SJCRH30 (cell line): ENCODE measurements at regions not wholly inside any gene's neighbourhood (a gene's known extent, or its start where the extent isn't known, plus 50 kb on each side); places are given as distances from the start of the nearest gene placed in this dataset.

Experiments used
- DNase-seq, 2 experiments: peaks; one replicate each; pipeline ENCODE4 v3.0.0-alpha.2; 2015 to 2020
- H3K27ac ChIP-seq: fragments of 250-450 bp; sonication (Bioruptor Pico); 2 replicates; pipeline ENCODE4 v1.5.1; 2020; ENCODE audit warnings: mild to moderate bottlenecking, moderate library complexity
- H3K27me3 ChIP-seq: fragments of 250-450 bp; sonication (Bioruptor Pico); 2 replicates; pipeline ENCODE4 v1.5.1; 2020; ENCODE audit warnings: mild to moderate bottlenecking, moderate library complexity
- H3K36me3 ChIP-seq: fragments of 250-450 bp; sonication (Bioruptor Pico); 2 replicates; pipeline ENCODE4 v1.5.1; 2020; ENCODE audit warnings: mild to moderate bottlenecking, moderate library complexity
- H3K4me1 ChIP-seq: fragments of 250-450 bp; sonication (Bioruptor Pico); 2 replicates; pipeline ENCODE4 v1.5.1; 2020; ENCODE audit warnings: mild to moderate bottlenecking, moderate library complexity
- H3K4me3 ChIP-seq: fragments of 250-450 bp; sonication (Bioruptor Pico); 2 replicates; pipeline ENCODE4 v1.5.1; 2020; ENCODE audit warnings: mild to moderate bottlenecking, moderate library complexity
- H3K9me3 ChIP-seq: fragments of 250-450 bp; sonication (Bioruptor Pico); replicated peaks from 2 replicates; pipeline ENCODE4 v1.5.1; 2020; ENCODE audit warnings: mild to moderate bottlenecking, moderate library complexity

- no peaks in the 10 kb centered on the region for H3K36me3 ChIP-seq
- no peak overlapping the region for H3K27ac ChIP-seq
These were observed 272.7 kb upstream of the PMFBP1 start for GRCh38 chr16:72444696-72445095.

GRCh38 chr16:72443809-72444208 lies 271.9 kb upstream of the PMFBP1 start:
- H3K36me3 ChIP-seq, result no peaks in the 10 kb centered on the region
- DNase-seq, result no peak
- H3K9me3 ChIP-seq, result no peaks in the 10 kb centered on the region
- H3K4me1 ChIP-seq, result no peaks in the 10 kb centered on the region
- H3K27ac ChIP-seq, result no peak overlapping the region
- H3K27me3 ChIP-seq, result no peaks in the 10 kb centered on the region
- no peak overlapping the region for H3K4me3 ChIP-seq

More at GRCh38 chr16:72444696-72445095, 272.7 kb upstream of the PMFBP1 start:
- Histone ChIP-seq H3K4me1 (no peaks in the 10 kb centered on the region), H3K4me3 (no peak overlapping the region), H3K9me3 (no peaks in the 10 kb centered on the region), H3K27me3 (no peaks in the 10 kb centered on the region)
- DNase-seq, result no peak

GRCh38 chr16:72442385-72443158 lies 270.6 kb upstream of the PMFBP1 start:
- H3K4me3 ChIP-seq, result no peak overlapping the region
- DNase-seq, result no peak
- no peaks in the 10 kb centered on the region for H3K9me3 ChIP-seq
- H3K27ac ChIP-seq, result no peak overlapping the region
- no peaks in the 10 kb centered on the region for H3K36me3 ChIP-seq
- no peaks in the 10 kb centered on the region for H3K4me1 ChIP-seq
- H3K27me3 ChIP-seq, result no peaks in the 10 kb centered on the region

- DNase-seq, result no peak
- no peak overlapping the region for H3K4me3 ChIP-seq
These were observed 265.9 kb upstream of the PMFBP1 start for GRCh38 chr16:72437891-72438290.

GRCh38 chr16:72434159-72434558 lies 262.2 kb upstream of the PMFBP1 start:
- no peaks in the 10 kb centered on the region for H3K36me3 ChIP-seq
- DNase-seq, result peak in 1 of 2 experiments; percentile 12
- no peaks in the 10 kb centered on the region for H3K4me1 ChIP-seq
- H3K27me3 ChIP-seq, result no peaks in the 10 kb centered on the region
- H3K4me3 ChIP-seq, result no peak overlapping the region
- H3K9me3 ChIP-seq, result no peaks in the 10 kb centered on the region
- no peak overlapping the region for H3K27ac ChIP-seq

More at GRCh38 chr16:72437891-72438290, 265.9 kb upstream of the PMFBP1 start:
- Histone ChIP-seq H3K27ac (no peak overlapping the region), H3K4me1 (no peaks in the 10 kb centered on the region), H3K9me3 (no peaks in the 10 kb centered on the region), H3K36me3 (no peaks in the 10 kb centered on the region), H3K27me3 (no peaks in the 10 kb centered on the region)

GRCh38 chr16:72430121-72430520 lies 258.2 kb upstream of the PMFBP1 start:
- Histone ChIP-seq H3K4me3 (no peak overlapping the region), H3K36me3 (no peaks in the 10 kb centered on the region), H3K27me3 (no peaks in the 10 kb centered on the region), H3K9me3 (no peaks in the 10 kb centered on the region), H3K27ac (no peak overlapping the region), H3K4me1 (no peaks in the 10 kb centered on the region)
- no peak for DNase-seq

GRCh38 chr16:72429671-72430081 lies 257.7 kb upstream of the PMFBP1 start:
- Histone ChIP-seq H3K4me1 (no peaks in the 10 kb centered on the region), H3K4me3 (no peak overlapping the region), H3K9me3 (no peaks in the 10 kb centered on the region), H3K27ac (no peak overlapping the region), H3K36me3 (no peaks in the 10 kb centered on the region), H3K27me3 (no peaks in the 10 kb centered on the region)
- DNase-seq, result no peak

GRCh38 chr16:72428681-72429376 lies 256.9 kb upstream of the PMFBP1 start:
- Histone ChIP-seq H3K27me3 (no peaks in the 10 kb centered on the region), H3K4me3 (no peak overlapping the region), H3K4me1 (no peaks in the 10 kb centered on the region), H3K27ac (no peak overlapping the region), H3K9me3 (no peaks in the 10 kb centered on the region), H3K36me3 (no peaks in the 10 kb centered on the region)
- no peak for DNase-seq

GRCh38 chr16:72427783-72428331 lies 255.9 kb upstream of the PMFBP1 start:
- Histone ChIP-seq H3K4me3 (no peak overlapping the region), H3K4me1 (no peaks in the 10 kb centered on the region), H3K27ac (no peak overlapping the region), H3K9me3 (no peaks in the 10 kb centered on the region), H3K27me3 (no peaks in the 10 kb centered on the region), H3K36me3 (no peaks in the 10 kb centered on the region)
- no peak for DNase-seq

GRCh38 chr16:72427051-72427782 lies 255.3 kb upstream of the PMFBP1 start:
- Histone ChIP-seq H3K27me3 (no peaks in the 10 kb centered on the region), H3K9me3 (no peaks in the 10 kb centered on the region), H3K27ac (no peak overlapping the region), H3K4me1 (no peaks in the 10 kb centered on the region), H3K4me3 (no peak overlapping the region), H3K36me3 (no peaks in the 10 kb centered on the region)
- no peak for DNase-seq

- H3K4me3 ChIP-seq, result no peak overlapping the region
These were observed 254.4 kb upstream of the PMFBP1 start for GRCh38 chr16:72426386-72426785.

GRCh38 chr16:72425571-72426341 lies 253.8 kb upstream of the PMFBP1 start:
- Histone ChIP-seq H3K27ac (no peak overlapping the region), H3K4me3 (no peak overlapping the region), H3K4me1 (no peaks in the 10 kb centered on the region), H3K9me3 (no peaks in the 10 kb centered on the region), H3K36me3 (no peaks in the 10 kb centered on the region), H3K27me3 (no peaks in the 10 kb centered on the region)
- no peak for DNase-seq

More at GRCh38 chr16:72426386-72426785, 254.4 kb upstream of the PMFBP1 start:
- H3K27ac ChIP-seq, result no peak overlapping the region
- no peaks in the 10 kb centered on the region for H3K27me3 ChIP-seq
- no peaks in the 10 kb centered on the region for H3K4me1 ChIP-seq
- H3K9me3 ChIP-seq, result no peaks in the 10 kb centered on the region
- no peaks in the 10 kb centered on the region for H3K36me3 ChIP-seq
- DNase-seq, result no peak

GRCh38 chr16:72424757-72425156 lies 252.8 kb upstream of the PMFBP1 start:
- H3K9me3 ChIP-seq, result no peaks in the 10 kb centered on the region
- no peaks in the 10 kb centered on the region for H3K27me3 ChIP-seq
- H3K4me3 ChIP-seq, result no peak overlapping the region
- no peak overlapping the region for H3K27ac ChIP-seq
- no peaks in the 10 kb centered on the region for H3K4me1 ChIP-seq
- no peaks in the 10 kb centered on the region for H3K36me3 ChIP-seq
- DNase-seq, result no peak

GRCh38 chr16:72422308-72422897 lies 250.4 kb upstream of the PMFBP1 start:
- H3K4me1 ChIP-seq, result no peaks in the 10 kb centered on the region
- no peaks in the 10 kb centered on the region for H3K9me3 ChIP-seq

More at GRCh38 chr16:72422308-72422897, 250.4 kb upstream of the PMFBP1 start:
- no peaks in the 10 kb centered on the region for H3K36me3 ChIP-seq
- H3K4me3 ChIP-seq, result no peak overlapping the region
- no peak for DNase-seq
- H3K27ac ChIP-seq, result no peak overlapping the region
- H3K27me3 ChIP-seq, result no peaks in the 10 kb centered on the region
